GM23248 (cell line): ENCODE measurements at regions not wholly inside any gene's neighbourhood (a gene's known extent, or its start where the extent isn't known, plus 50 kb on each side); places are given as distances from the start of the nearest gene placed in this dataset.
"Not testable (repeated sequence)": the region's sequence is repeated elsewhere in the genome, so short reads cannot be mapped to it uniquely, and the experiment has no call there.

Source experiments
- EZH2 ChIP-seq: fragments of 200-600 bp; sonication (generic); IDR thresholded peaks from 2 replicates; pipeline ENCODE4 v1.6.1; 2018; ENCODE audit warnings: antibody characterized with exemption, mild to moderate bottlenecking; ENCODE audit not compliant: insufficient read depth, poor library complexity, severe bottlenecking
- EZH2phosphoT487 ChIP-seq: fragments of 200-600 bp; sonication (generic); IDR thresholded peaks from 2 replicates; pipeline ENCODE4 v1.6.1; 2018; ENCODE audit warnings: antibody characterized with exemption, moderate library complexity, mild to moderate bottlenecking, low read depth; ENCODE audit not compliant: insufficient read depth

GRCh38 chr1:149213673-149214072 lies 110.3 kb upstream of the NBPF9 start:
- not testable (repeated sequence) for TF ChIP-seq EZH2, EZH2phosphoT487
